HepG2 (cell line): ENCODE measurements at regions not wholly inside any gene's neighbourhood (a gene's known extent, or its start where the extent isn't known, plus 50 kb on each side); places are given as distances from the start of the nearest gene placed in this dataset.

ENCODE experiments used
- ATAC-seq: fragments of 200-7000 bp; cut with Tn5 transposase; 3 replicates; pipeline ENCODE4 v1.9.1; 2020; ENCODE audit warnings: mild to moderate bottlenecking, moderate library complexity
- BruUV-seq: library from RNA; stranded (reverse); fragments of 400-500 nt; replicated peaks from 2 replicates; lab custom pipeline; 2021; lab: Mats Ljungman, UMichigan
- CTCF ChIA-PET: fragments of 300-600 bp; formaldehyde crosslinking; extraction: SDS; loops from one replicate; lab custom pipeline; 2021; ENCODE audit warnings: low total read pairs, inconsistent platforms, low intra/inter-chr PET ratio; lab: Yijun Ruan, JAX
- POLR2A ChIA-PET: fragments of 350-600 bp; sonication (Branson Sonifier 250); formaldehyde crosslinking; loops from one replicate; lab custom pipeline; 2020; ENCODE audit warnings: antibody characterized with exemption, inconsistent platforms; lab: Yijun Ruan, JAX
- DNase-seq: peaks from one replicate; pipeline ENCODE4 v3.0.0-alpha.2; 2015; ENCODE audit warnings: low spot score
- FAIRE-seq: peaks from 3 replicates; lab custom pipeline; 2011; peaks lifted over from hg19 to GRCh38; lab: Jason Lieb, UNC
- H2AFZ ChIP-seq: one replicate; pipeline ENCODE4 v1.6.1; 2011; ENCODE audit warnings: low read length, inconsistent platforms
- H3K27ac ChIP-seq: fragments of 300-600 bp; 3 replicates; pipeline ENCODE4 v1.8.0; 2011; ENCODE audit warnings: mixed run types, mild to moderate bottlenecking, mixed read lengths, low read length, inconsistent platforms; ENCODE audit not compliant: insufficient read depth; ENCODE audit errors: extremely low read length
- H3K27me3 ChIP-seq, 2 experiments: fragments of 200-600 bp in 1 of 2; 2 replicates in 1 of 2; 3 replicates in 1 of 2; pipeline versions ENCODE4 v1.6.0 to v1.8.0; 2011; ENCODE audit warnings: low read length in 2 of 2, mild to moderate bottlenecking in 2 of 2, moderate library complexity in 2 of 2, inconsistent platforms in 1 of 2; ENCODE audit not compliant: insufficient read depth in 2 of 2, control insufficient read depth in 1 of 2
- H3K36me3 ChIP-seq, 2 experiments: fragments of 200-600 bp in 1 of 2; replicated peaks in 1 of 2; 2 replicates in 1 of 2; 3 replicates in 1 of 2; pipeline versions ENCODE4 v1.5.1 to v1.8.0; 2011; ENCODE audit warnings: low read length in 2 of 2, inconsistent platforms in 1 of 2; ENCODE audit not compliant: insufficient read depth in 2 of 2, control insufficient read depth in 1 of 2
- H3K4me1 ChIP-seq: 2 replicates; pipeline ENCODE4 v1.5.1; 2012; ENCODE audit warnings: low read length, inconsistent platforms; ENCODE audit not compliant: insufficient read depth
- H3K4me2 ChIP-seq: 2 replicates; pipeline ENCODE4 v1.6.0; 2011; ENCODE audit warnings: low read depth, low read length, inconsistent platforms
- H3K4me3 ChIP-seq, 3 experiments: fragments of 200-600 bp in 1 of 3; sonication (generic), shearing (Covaris generic) in 1 of 3; replicated peaks in 1 of 3; 2 replicates each; pipeline ENCODE4 v1.5.1; 2011 to 2016; ENCODE audit warnings: low read length in 3 of 3, inconsistent platforms in 2 of 3, low read depth in 2 of 3, mild to moderate bottlenecking in 2 of 3, control low read depth in 1 of 3, mixed read lengths in 1 of 3; ENCODE audit not compliant: insufficient read depth in 1 of 3
- H3K79me2 ChIP-seq: one replicate; pipeline ENCODE4 v1.6.1; 2011; ENCODE audit warnings: low read length, inconsistent platforms; ENCODE audit not compliant: insufficient read depth
- H3K9ac ChIP-seq: 2 replicates; pipeline ENCODE4 v1.6.0; 2011; ENCODE audit warnings: mild to moderate bottlenecking, low read depth, low read length, inconsistent platforms; ENCODE audit not compliant: insufficient read depth
- H3K9me3 ChIP-seq: 2 replicates; pipeline ENCODE4 v1.5.1; 2012; ENCODE audit warnings: mild to moderate bottlenecking, low read length
- H4K20me1 ChIP-seq: 2 replicates; pipeline ENCODE4 v1.6.0; 2011; ENCODE audit warnings: inconsistent platforms, mild to moderate bottlenecking, low read length, moderate library complexity; ENCODE audit not compliant: insufficient read depth
- MAFK ChIP-seq, 2 experiments: IDR thresholded peaks in 1 of 2; conservative IDR thresholded peaks in 1 of 2; 2 replicates each; pipeline ENCODE4 v1.6.1; 2011; ENCODE audit warnings: improper control_type of control experiment in 2 of 2, low read length in 2 of 2
- NCOA1 ChIP-seq: sonication (generic); formaldehyde crosslinking; IDR thresholded peaks from 2 replicates; pipeline ENCODE4 v1.9.0; 2021; ENCODE audit warnings: missing genetic modification reagents
- RXRB ChIP-seq: IDR thresholded peaks from 2 replicates; pipeline ENCODE4 v1.6.1; 2016; ENCODE audit warnings: borderline replicate concordance, missing genetic modification reagents, missing compliant biosample characterization
- SNRNP70 ChIP-seq: fragments of 200-400 bp; formaldehyde crosslinking; IDR thresholded peaks from 2 replicates; pipeline ENCODE4 v1.6.1; 2017; ENCODE audit warnings: mild to moderate bottlenecking, low read depth, low read length, moderate library complexity
- ZBTB44 ChIP-seq: sonication (generic); formaldehyde crosslinking; IDR thresholded peaks from 2 replicates; pipeline ENCODE4 v1.4.0; 2020; ENCODE audit warnings: missing genetic modification reagents
- ZNF777 ChIP-seq: sonication (generic); formaldehyde crosslinking; IDR thresholded peaks from 2 replicates; pipeline ENCODE4 v1.4.0; 2020; ENCODE audit warnings: missing genetic modification reagents
- WGBS: methylation state at CpG from one replicate; pipeline ENCODE4 v1.1.6; 2017; ENCODE audit warnings: low lambda C conversion rate; 5-methylcytosine and 5-hydroxymethylcytosine counted together
- in situ Hi-C: cut with HindIII; loops from 2 replicates; pipeline ENCODE4 v1.10.0; 2017; ENCODE audit warnings: low pct_unique_long_range_greater_than_20kb; ENCODE audit not compliant: extremely low pct_ligation_motif_present
- intact Hi-C: fragments of 100-400 bp; cut with micrococcal nuclease; formaldehyde crosslinking; loops from one replicate; pipeline ENCODE4 v1.10.0; 2022; ENCODE audit not compliant: unreplicated experiment

GRCh38 chr17:70320673-70321345, 151.5 kb downstream of the KCNJ2 start:
- no peaks in the 10 kb centered on the region for H3K79me2 ChIP-seq
- H2AFZ ChIP-seq = no peak overlapping the region
- H3K4me3 ChIP-seq = no peak overlapping the region
- no TSS peak for BruUV-seq
- TF ChIP-seq ZBTB44 = no peak
- peak in 1 of 2 experiments; percentile 12; a peak in 1 of 4 replicates for TF ChIP-seq MAFK (conservative IDR thresholded peaks at IDR 0.05 in 1 of 2, IDR thresholded peaks at IDR 0.05 in 1 of 2; ENCODE audit: low read length in 2 of 2)
- no peak overlapping the region for H3K27ac ChIP-seq
- intact Hi-C loops = no loop called here
- 18% methylated on average over 5 of the region's 5 CpGs for WGBS
- in situ Hi-C loops = no loop called here
- H3K9ac ChIP-seq = no peak overlapping the region
- no peak for DNase-seq
- H3K9me3 ChIP-seq = peaks cover 89% of the 10 kb centered on the region
- CTCF ChIA-PET = no interaction called here
- no peaks in the 10 kb centered on the region for H3K27me3 ChIP-seq
- no peak for ATAC-seq
- no peak for FAIRE-seq
- no peaks in the 10 kb centered on the region for H3K36me3 ChIP-seq
- H4K20me1 ChIP-seq = no peaks in the 10 kb centered on the region
- POLR2A ChIA-PET = no interaction called here
- H3K4me2 ChIP-seq = no peak overlapping the region
- H3K4me1 ChIP-seq = no peaks in the 10 kb centered on the region

DNA sequence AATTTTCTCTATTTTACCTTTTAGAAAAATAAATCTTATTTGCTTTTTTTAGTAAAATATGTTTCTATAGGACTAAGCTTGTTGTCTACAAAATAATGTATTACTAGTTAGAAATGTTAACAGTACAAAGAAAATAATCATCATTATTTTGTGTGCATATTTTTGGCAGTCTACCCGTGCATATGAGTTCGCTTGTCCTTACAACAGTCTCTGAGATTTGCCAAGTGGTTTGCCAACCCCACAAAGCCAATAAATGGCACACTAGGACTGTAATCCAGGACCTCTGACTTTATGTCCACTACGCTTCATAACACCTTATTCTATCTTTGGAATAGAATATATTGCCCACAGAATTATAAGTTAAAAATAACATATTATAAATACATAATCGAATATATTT, 152.0 kb downstream of the KCNJ2 start:
- no peaks in the 10 kb centered on the region for H3K79me2 ChIP-seq
- no peak overlapping the region for H2AFZ ChIP-seq
- H3K36me3 ChIP-seq = no peaks in the 10 kb centered on the region
- H3K4me3 ChIP-seq = no peak overlapping the region
- ATAC-seq = no peak
- CTCF ChIA-PET = no interaction called here
- no peaks in the 10 kb centered on the region for H3K27me3 ChIP-seq
- POLR2A ChIA-PET = no interaction called here
- H3K9ac ChIP-seq = no peak overlapping the region
- intact Hi-C loops = no loop called here
- H4K20me1 ChIP-seq = no peaks in the 10 kb centered on the region
- no peak overlapping the region for H3K4me2 ChIP-seq
- in situ Hi-C loops = no loop called here
- BruUV-seq = no TSS peak
- H3K4me1 ChIP-seq = no peaks in the 10 kb centered on the region
- no peak for TF ChIP-seq ZNF777 (CRISPR knock-in tag)
- no peak for TF ChIP-seq RXRB (CRISPR knock-in tag)
- TF ChIP-seq NCOA1 (CRISPR knock-in tag) = no peak
- no peak for TF ChIP-seq SNRNP70
- no peak overlapping the region for H3K27ac ChIP-seq
- WGBS = 8% methylated on average over 4 of the region's 4 CpGs
- DNase-seq = no peak
- peaks cover 89% of the 10 kb centered on the region for H3K9me3 ChIP-seq
- no peak for FAIRE-seq
